ENCODE measurements at regions not wholly inside any gene's neighbourhood (a gene's known extent, or its start where the extent isn't known, plus 50 kb on each side); places are given as distances from the start of the nearest gene placed in this dataset.

DNA sequence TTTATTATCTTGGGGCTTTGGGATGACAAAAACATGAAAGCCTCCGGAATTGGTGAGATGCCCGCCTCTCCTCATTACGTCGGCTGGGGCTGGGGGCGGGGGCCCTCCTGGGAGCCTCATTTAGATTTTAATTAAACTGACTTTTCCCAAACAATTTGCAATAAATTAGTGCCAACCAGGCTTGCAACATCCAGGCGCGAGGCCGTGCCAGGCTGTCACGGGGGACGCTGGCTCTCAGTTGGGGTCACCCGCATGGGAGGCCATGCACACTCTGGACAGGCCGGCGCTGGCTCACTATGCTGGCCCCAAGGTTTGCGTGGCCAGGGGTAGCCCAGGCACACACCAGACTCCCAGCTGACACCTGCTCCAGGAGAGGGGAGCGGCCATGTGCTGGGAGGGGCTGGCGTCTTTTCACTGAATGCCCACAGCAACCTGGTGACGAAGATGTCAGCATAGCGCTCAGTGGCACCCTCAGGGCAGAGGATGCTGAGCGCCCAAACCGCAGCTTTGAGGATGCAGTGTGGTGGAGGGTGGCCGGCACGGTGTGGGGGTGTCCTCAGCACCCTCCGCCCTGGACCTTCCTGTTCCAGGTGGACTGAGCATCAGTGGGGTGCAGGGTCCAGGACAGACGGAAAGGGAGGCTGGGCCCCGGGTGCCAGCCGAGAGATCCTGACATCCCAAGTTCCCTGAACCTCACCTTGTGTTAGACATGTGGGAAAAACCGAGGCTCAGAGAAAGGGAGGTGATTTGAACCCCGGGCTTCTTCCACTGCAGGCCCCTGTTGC lies 190.8 kb upstream of the C14orf180 start (continued):
- TF ChIP-seq, protein P1, sequence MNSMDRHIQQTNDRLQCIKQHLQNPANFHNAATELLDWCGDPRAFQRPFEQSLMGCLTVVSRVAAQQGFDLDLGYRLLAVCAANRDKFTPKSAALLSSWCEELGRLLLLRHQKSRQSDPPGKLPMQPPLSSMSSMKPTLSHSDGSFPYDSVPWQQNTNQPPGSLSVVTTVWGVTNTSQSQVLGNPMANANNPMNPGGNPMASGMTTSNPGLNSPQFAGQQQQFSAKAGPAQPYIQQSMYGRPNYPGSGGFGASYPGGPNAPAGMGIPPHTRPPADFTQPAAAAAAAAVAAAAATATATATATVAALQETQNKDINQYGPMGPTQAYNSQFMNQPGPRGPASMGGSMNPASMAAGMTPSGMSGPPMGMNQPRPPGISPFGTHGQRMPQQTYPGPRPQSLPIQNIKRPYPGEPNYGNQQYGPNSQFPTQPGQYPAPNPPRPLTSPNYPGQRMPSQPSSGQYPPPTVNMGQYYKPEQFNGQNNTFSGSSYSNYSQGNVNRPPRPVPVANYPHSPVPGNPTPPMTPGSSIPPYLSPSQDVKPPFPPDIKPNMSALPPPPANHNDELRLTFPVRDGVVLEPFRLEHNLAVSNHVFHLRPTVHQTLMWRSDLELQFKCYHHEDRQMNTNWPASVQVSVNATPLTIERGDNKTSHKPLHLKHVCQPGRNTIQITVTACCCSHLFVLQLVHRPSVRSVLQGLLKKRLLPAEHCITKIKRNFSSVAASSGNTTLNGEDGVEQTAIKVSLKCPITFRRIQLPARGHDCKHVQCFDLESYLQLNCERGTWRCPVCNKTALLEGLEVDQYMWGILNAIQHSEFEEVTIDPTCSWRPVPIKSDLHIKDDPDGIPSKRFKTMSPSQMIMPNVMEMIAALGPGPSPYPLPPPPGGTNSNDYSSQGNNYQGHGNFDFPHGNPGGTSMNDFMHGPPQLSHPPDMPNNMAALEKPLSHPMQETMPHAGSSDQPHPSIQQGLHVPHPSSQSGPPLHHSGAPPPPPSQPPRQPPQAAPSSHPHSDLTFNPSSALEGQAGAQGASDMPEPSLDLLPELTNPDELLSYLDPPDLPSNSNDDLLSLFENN (IDR thresholded peaks at IDR 0.05; ENCODE audit: low read depth in 2 of 2, low read length in 2 of 2), result no peak
- TF ChIP-seq PPARD (CRISPR knock-in tag; IDR thresholded peaks at IDR 0.05) (no peak), HMG20B (CRISPR knock-in tag; IDR thresholded peaks at IDR 0.05) (no peak), TEAD4 (IDR thresholded peaks at IDR 0.05; ENCODE audit: low read length) (no peak), TEAD4 (CRISPR knock-in tag; IDR thresholded peaks at IDR 0.05; ENCODE audit: borderline replicate concordance) (no peak), HNRNPL (IDR thresholded peaks at IDR 0.05; ENCODE audit: low read depth, low read length) (no peak), KAT7 (CRISPR knock-in tag; IDR thresholded peaks at IDR 0.05; ENCODE audit: borderline replicate concordance) (no peak), ZNF175 (CRISPR knock-in tag; IDR thresholded peaks at IDR 0.05; ENCODE audit: low read depth) (no peak), PML (IDR thresholded peaks at IDR 0.05; ENCODE audit: low read length) (no peak)
- TF ChIP-seq, protein P2, sequence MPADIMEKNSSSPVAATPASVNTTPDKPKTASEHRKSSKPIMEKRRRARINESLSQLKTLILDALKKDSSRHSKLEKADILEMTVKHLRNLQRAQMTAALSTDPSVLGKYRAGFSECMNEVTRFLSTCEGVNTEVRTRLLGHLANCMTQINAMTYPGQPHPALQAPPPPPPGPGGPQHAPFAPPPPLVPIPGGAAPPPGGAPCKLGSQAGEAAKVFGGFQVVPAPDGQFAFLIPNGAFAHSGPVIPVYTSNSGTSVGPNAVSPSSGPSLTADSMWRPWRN (IDR thresholded peaks at IDR 0.05; ENCODE audit: low read depth), result no peak

All from K562 (cell line).